Gastroesophageal sphincter (tissue), 4 donors: ENCODE measurements at regions not wholly inside any gene's neighbourhood (a gene's known extent, or its start where the extent isn't known, plus 50 kb on each side); places are given as distances from the start of the nearest gene placed in this dataset.

Experiments used
- ATAC-seq: fragments of 150-250 bp; one replicate; pipeline ENCODE4 v1.9.1; 2016; ENCODE audit warnings: mild to moderate bottlenecking, moderate library complexity
- H3K27ac ChIP-seq, 4 donors: fragments of 200-600 bp; sonication (generic) in 3 of 4; 1 replicate in 3 of 4; 2 replicates in 1 of 4; pipeline ENCODE4 v1.5.1; 2016 to 2019
- H3K27me3 ChIP-seq: fragments of 200-600 bp; sonication (generic); one replicate; pipeline ENCODE4 v1.5.1; 2019
- H3K36me3 ChIP-seq, 2 donors: fragments of 200-600 bp; sonication (generic); one replicate each; pipeline ENCODE4 v1.5.1; 2019; ENCODE audit warnings: control low read depth in 1 of 2
- H3K4me1 ChIP-seq, 3 donors: fragments of 200-600 bp; sonication (generic); 1 replicate in 2 of 3; 2 replicates in 1 of 3; pipeline ENCODE4 v1.5.1; 2016 to 2019; ENCODE audit warnings: control low read depth in 2 of 3
- H3K4me3 ChIP-seq, 2 donors: fragments of 200-600 bp; sonication (generic); one replicate each; pipeline ENCODE4 v1.5.1; 2019; ENCODE audit warnings: mild to moderate bottlenecking in 1 of 2, moderate library complexity in 1 of 2
- H3K9me3 ChIP-seq, 3 donors: fragments of 200-600 bp; sonication (generic); one replicate each; pipeline ENCODE4 v1.5.1; 2017 to 2019; ENCODE audit warnings: control low read depth in 2 of 3
- EP300 ChIP-seq: sonication (generic); formaldehyde crosslinking; IDR thresholded peaks from one replicate; pipeline ENCODE4 v1.6.1; 2017; ENCODE audit warnings: antibody characterized with exemption, mild to moderate bottlenecking
- POLR2A ChIP-seq, 2 donors: fragments of 450-650 bp; IDR thresholded peaks; one replicate each; pipeline ENCODE4 v1.6.1; 2017; ENCODE audit warnings: antibody characterized with exemption in 2 of 2, mild to moderate bottlenecking in 2 of 2, moderate library complexity in 1 of 2
- POLR2AphosphoS5 ChIP-seq: sonication (generic); formaldehyde crosslinking; IDR thresholded peaks from one replicate; pipeline ENCODE4 v1.6.1; 2017; ENCODE audit warnings: antibody characterized with exemption
- WGBS, 2 donors: methylation state at CpG; one replicate each; pipeline ENCODE4 v1.1.5; 2018; ENCODE audit warnings: low coverage in 1 of 2; 5-methylcytosine and 5-hydroxymethylcytosine counted together
- TF ChIP-seq, protein P1 (sequence below), 4 experiments: fragments of 200-600 bp in 2 of 4; fragments of 450-650 bp in 2 of 4; sonication (generic) in 1 of 4; IDR thresholded peaks; one replicate each; pipeline ENCODE4 v1.5.1; 2017 to 2019; ENCODE audit warnings: antibody characterized with exemption in 4 of 4, mild to moderate bottlenecking in 2 of 4, moderate library complexity in 2 of 4

DNA sequence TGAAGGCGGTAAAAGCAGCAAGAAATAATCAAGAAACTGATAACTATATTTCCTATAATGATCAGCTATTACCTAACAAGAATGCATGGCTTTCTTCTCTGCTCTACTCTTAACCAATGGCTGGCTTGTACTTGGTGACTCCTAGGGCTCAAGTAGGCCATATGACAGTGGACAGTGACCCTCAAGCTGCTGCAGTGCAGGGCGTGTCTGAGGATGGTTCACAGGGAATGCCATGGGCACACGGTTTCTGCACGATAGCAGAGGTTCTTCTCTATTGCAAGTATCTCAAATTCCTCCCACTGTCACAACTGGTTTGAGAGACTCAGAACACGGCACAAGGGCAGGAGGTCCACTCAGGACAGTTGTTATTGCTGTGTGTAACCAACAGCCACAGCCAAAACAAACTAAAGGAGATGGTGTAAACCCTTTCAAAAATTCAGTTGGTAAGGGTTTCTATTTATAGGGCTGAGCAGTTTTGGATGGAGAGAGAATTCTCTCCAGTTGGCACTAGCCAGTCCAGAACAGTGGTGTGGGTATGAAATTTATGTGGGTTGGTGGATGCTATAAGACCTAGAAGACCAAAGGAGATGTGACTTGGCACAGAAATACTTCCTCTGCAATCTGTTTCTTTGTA is 103.2 kb upstream of the ST8SIA2 start:
- Histone ChIP-seq H3K36me3 (no peaks in the 10 kb centered on the region), H3K4me1 (no peaks in the 10 kb centered on the region), H3K9me3 (no peaks in the 10 kb centered on the region), H3K27ac (no peak overlapping the region), H3K4me3 (no peak overlapping the region), H3K27me3 (peaks cover 18% of the 10 kb centered on the region)
- TF ChIP-seq POLR2AphosphoS5 (no peak), POLR2A (IDR thresholded peaks at IDR 0.05) (no peak), EP300 (no peak)
- TF ChIP-seq, protein P1, sequence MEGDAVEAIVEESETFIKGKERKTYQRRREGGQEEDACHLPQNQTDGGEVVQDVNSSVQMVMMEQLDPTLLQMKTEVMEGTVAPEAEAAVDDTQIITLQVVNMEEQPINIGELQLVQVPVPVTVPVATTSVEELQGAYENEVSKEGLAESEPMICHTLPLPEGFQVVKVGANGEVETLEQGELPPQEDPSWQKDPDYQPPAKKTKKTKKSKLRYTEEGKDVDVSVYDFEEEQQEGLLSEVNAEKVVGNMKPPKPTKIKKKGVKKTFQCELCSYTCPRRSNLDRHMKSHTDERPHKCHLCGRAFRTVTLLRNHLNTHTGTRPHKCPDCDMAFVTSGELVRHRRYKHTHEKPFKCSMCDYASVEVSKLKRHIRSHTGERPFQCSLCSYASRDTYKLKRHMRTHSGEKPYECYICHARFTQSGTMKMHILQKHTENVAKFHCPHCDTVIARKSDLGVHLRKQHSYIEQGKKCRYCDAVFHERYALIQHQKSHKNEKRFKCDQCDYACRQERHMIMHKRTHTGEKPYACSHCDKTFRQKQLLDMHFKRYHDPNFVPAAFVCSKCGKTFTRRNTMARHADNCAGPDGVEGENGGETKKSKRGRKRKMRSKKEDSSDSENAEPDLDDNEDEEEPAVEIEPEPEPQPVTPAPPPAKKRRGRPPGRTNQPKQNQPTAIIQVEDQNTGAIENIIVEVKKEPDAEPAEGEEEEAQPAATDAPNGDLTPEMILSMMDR (IDR thresholded peaks at IDR 0.05) = no peak
- no peak for ATAC-seq
- WGBS, 2 donors = 80 to 100% methylated on average over 2 to 3 of the region's 5 CpGs

DNA sequence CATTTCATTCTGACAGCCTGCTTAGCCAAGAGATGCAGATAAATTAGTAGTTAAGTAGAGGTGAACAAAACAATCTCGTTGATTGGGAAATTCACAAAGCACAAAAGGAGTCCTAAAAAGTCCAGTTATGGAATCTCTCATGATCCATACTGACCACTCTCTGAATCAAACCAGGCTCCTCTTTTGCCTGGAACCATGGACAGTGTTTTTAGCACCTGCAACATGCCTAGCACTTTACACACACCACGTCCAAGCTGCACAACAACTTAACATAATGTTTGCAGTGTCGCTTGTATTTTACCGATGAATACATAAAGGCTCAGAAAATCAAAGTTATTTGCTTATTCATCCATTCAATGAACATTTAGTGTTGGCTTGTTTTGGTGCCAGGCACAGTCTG is 101.8 kb upstream of the ST8SIA2 start:
- Histone ChIP-seq H3K27ac (no peak overlapping the region), H3K36me3 (no peaks in the 10 kb centered on the region), H3K4me1 (no peaks in the 10 kb centered on the region), H3K4me3 (no peak overlapping the region), H3K9me3 (no peaks in the 10 kb centered on the region), H3K27me3 (peaks cover 18% of the 10 kb centered on the region)
- TF ChIP-seq EP300 (no peak), POLR2A (IDR thresholded peaks at IDR 0.05) (no peak), POLR2AphosphoS5 (no peak)
- TF ChIP-seq, protein P1 (IDR thresholded peaks at IDR 0.05) = no peak
- WGBS, 2 donors = 63 to 69% methylated on average over 4 of the region's 4 CpGs
- ATAC-seq = no peak

DNA sequence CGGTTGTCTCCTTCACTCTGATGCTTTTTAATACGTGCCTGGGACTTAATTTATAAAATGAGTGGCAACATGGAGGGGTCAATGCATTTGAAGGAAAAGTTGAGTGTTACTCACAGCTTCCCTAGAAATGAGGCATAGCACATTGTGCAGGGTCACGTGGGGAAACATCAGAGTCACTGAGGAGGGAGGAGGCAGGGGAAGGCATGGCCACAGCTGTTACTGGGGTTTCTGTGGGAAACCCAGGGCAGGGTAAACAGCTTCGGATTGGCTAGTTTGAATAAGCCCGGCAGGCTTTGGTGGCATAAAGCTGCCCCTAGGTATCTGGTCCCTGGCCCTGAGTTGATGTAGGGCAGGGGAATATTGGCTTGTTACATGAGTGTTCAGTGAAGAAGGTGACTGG is 98.9 kb upstream of the ST8SIA2 start:
- ATAC-seq = no peak
- no peak overlapping the region for H3K4me3 ChIP-seq
- H3K4me1 ChIP-seq = no peaks in the 10 kb centered on the region
- no peaks in the 10 kb centered on the region for H3K36me3 ChIP-seq
- TF ChIP-seq POLR2AphosphoS5 (no peak), POLR2A (IDR thresholded peaks at IDR 0.05) (no peak), EP300 (no peak)
- TF ChIP-seq, protein P1 (IDR thresholded peaks at IDR 0.05) = no peak
- 25 to 48% methylated on average over 2 to 5 of the region's 5 CpGs for WGBS, 2 donors
- H3K9me3 ChIP-seq = no peaks in the 10 kb centered on the region
- H3K27me3 ChIP-seq = peaks cover 18% of the 10 kb centered on the region
- no peak overlapping the region for H3K27ac ChIP-seq

DNA sequence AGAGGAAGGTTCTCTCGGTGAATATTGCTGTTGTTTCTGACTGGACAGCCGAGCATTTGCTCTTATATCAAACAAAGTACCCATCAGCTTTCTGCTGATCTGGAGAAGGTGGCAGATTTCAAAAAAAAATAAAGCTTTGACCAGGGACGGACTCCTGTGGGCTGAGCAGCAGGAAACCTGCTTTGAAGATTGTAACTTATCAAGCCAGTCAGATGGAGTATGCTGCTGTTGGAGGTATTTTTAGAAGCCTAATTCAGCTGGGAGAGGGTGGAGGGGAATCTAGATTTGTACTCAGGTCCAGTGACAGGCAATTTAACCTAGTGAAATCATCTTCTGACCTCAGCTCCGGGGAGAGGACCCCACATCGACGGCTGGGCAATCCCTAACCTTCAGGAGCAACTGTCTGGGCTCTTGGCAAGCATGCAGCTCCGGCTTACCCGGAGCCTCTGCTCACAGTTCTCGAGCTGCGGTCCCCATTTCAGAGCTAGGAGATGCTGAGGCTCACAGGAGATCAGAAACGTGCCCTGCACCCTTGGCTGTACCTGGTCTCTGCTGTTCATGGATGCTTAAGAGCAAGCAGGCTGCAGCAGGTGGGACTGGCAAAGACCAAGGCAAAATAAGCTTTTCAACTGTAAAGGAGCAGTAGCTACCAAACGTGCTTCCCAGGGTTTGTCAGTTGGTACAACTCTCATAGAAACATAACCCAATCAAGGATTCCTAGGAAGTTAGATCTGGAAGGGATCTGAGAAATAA is 89.3 kb upstream of the ST8SIA2 start:
- no peaks in the 10 kb centered on the region for H3K36me3 ChIP-seq

DNA sequence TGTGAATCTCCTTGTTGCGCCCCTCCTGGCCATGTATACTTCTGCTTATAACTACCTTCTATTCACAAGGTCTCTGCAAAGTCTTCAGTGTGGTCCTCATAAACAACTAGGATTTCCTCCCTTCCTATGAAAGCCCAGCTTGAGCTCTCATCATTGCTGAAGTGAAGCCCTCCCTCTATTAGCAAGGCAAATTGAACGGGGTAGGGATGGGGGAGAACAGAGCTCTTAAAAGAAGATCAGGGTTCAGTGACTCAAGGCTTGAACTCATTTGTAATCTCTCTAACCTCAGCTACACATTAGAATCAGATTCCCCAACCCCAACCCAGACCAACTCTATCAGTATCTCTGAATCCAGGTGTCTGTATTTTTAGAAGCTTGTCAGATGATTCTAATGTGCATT is 88.3 kb upstream of the ST8SIA2 start:
- TF ChIP-seq, protein P1 (IDR thresholded peaks at IDR 0.05) = no peak
- TF ChIP-seq POLR2AphosphoS5 = no peak
- no peak for ATAC-seq
- WGBS, 2 donors = 48 to 100% methylated on average over 1 to 2 of the region's 2 CpGs

More for the DNA sequence above, 89.3 kb upstream of the ST8SIA2 start:
- Histone ChIP-seq H3K27ac (no peak overlapping the region), H3K27me3 (peaks cover 47% of the 10 kb centered on the region), H3K4me1 (no peaks in the 10 kb centered on the region), H3K4me3 (no peak overlapping the region), H3K9me3 (peaks cover 0 to 14% (median 0%) of the 10 kb centered on the region in 3 donors)
- no peak for ATAC-seq
- 9 to 18% methylated on average over 3 to 6 of the region's 12 CpGs for WGBS, 2 donors
- TF ChIP-seq POLR2A (IDR thresholded peaks at IDR 0.05) = no peak

More for the DNA sequence above, 88.3 kb upstream of the ST8SIA2 start:
- H3K36me3 ChIP-seq = no peaks in the 10 kb centered on the region
- peaks cover 47% of the 10 kb centered on the region for H3K27me3 ChIP-seq
- no peak overlapping the region for H3K4me3 ChIP-seq
- peaks cover 0 to 14% (median 0%) of the 10 kb centered on the region in 3 donors for H3K9me3 ChIP-seq
- H3K27ac ChIP-seq = no peak overlapping the region
- H3K4me1 ChIP-seq = no peaks in the 10 kb centered on the region
